ENCODE measurements at regions not wholly inside any gene's neighbourhood (a gene's known extent, or its start where the extent isn't known, plus 50 kb on each side); places are given as distances from the start of the nearest gene placed in this dataset.
"Not testable (repeated sequence)": the region's sequence is repeated elsewhere in the genome, so short reads cannot be mapped to it uniquely, and the experiment has no call there.

DNA sequence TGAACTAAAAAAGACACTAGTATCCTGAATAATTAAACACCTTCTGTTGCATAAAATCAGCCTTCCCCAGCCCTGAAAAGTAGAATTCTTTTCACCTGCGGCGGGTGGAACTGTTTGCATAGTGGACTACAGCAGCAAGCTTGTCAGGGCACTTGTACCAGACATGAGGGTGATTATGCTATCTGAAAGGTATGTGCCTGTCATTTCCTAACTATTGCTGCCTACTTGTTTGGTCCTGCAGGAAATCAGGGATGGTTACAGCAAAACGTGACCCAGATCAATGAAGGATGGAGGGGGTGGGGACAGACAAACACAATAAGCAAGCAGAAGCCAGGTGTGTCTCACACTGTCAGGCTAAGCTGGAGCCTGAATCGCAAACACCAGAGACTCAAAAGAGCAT, 385.6 kb downstream of the MLLT3 start:
- 23% methylated on average over 4 of the region's 4 CpGs for WGBS (ENCODE audit: missing lambda C conversion rate)
- Histone ChIP-seq H3K9me3 (no peaks in the 10 kb centered on the region), H3K4me1 (no peaks in the 10 kb centered on the region), H3K27ac (no peak overlapping the region), H3K4me2 (no peak overlapping the region), H3K4me3 (no peak overlapping the region)
- FAIRE-seq (no peak), ATAC-seq (no peak), DNase-seq (ENCODE audit: low read depth in 1 of 2, low spot score in 1 of 2) (no peak)
- ChIA-PET POLR2A (no interaction called here), CTCF (interaction anchor here (0.6 kb wide), 1 partner anchor 122 kb away, joined by 3 read pairs; no protein-coding TSS in a partner anchor)
- TF ChIP-seq EHF (CRISPR knock-in tag; IDR thresholded peaks at IDR 0.05) (no peak), FOSL2 (IDR thresholded peaks at IDR 0.05) (no peak), FOSL2 (CRISPR knock-in tag; IDR thresholded peaks at IDR 0.05) (no peak), CHD4 (IDR thresholded peaks at IDR 0.05; ENCODE audit: borderline replicate concordance) (no peak), HOXA7 (CRISPR knock-in tag; IDR thresholded peaks at IDR 0.05) (no peak), CEBPB (IDR thresholded peaks at IDR 0.05) (no peak), KDM5A (IDR thresholded peaks at IDR 0.05) (no peak), GATA3 (IDR thresholded peaks at IDR 0.05; ENCODE audit: borderline replicate concordance) (no peak), HOXB13 (CRISPR knock-in tag; IDR thresholded peaks at IDR 0.05; ENCODE audit: low read depth) (no peak), EP300 (IDR thresholded peaks at IDR 0.05) (no peak), TP53 (CRISPR knock-in tag; IDR thresholded peaks at IDR 0.05) (no peak), CHD2 (IDR thresholded peaks at IDR 0.05; ENCODE audit: low read length, partially characterized antibody) (no peak)
- TF ChIP-seq, protein P1, sequence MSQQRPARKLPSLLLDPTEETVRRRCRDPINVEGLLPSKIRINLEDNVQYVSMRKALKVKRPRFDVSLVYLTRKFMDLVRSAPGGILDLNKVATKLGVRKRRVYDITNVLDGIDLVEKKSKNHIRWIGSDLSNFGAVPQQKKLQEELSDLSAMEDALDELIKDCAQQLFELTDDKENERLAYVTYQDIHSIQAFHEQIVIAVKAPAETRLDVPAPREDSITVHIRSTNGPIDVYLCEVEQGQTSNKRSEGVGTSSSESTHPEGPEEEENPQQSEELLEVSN (IDR thresholded peaks at IDR 0.05; ENCODE audit: borderline replicate concordance, low read depth): no peak
- TF ChIP-seq, protein P2, sequence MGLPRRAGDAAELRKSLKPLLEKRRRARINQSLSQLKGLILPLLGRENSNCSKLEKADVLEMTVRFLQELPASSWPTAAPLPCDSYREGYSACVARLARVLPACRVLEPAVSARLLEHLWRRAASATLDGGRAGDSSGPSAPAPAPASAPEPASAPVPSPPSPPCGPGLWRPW (IDR thresholded peaks at IDR 0.05): no peak
- TF ChIP-seq, protein P3, sequence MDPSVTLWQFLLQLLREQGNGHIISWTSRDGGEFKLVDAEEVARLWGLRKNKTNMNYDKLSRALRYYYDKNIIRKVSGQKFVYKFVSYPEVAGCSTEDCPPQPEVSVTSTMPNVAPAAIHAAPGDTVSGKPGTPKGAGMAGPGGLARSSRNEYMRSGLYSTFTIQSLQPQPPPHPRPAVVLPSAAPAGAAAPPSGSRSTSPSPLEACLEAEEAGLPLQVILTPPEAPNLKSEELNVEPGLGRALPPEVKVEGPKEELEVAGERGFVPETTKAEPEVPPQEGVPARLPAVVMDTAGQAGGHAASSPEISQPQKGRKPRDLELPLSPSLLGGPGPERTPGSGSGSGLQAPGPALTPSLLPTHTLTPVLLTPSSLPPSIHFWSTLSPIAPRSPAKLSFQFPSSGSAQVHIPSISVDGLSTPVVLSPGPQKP (IDR thresholded peaks at IDR 0.05; ENCODE audit: low read depth, low read length): no peak

DNA sequence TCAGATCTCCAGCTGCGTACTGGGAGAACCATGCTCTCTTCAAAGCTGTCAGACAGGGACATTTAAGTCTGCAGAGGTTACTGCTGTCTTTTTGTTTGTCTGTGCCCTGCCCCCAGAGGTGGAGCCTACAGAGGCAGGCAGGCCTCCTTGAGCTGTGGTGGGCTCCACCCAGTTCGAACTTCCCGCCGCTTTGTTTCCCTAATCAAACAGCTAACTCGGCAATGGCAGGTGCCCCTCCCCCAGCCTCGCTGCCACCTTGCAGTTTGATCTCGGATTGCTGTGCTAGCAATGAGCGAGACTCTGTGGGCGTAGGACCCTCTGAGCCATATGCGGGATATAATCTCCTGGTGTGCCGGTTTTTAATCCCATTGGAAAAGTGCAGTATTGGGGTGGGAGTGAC, 387.1 kb downstream of the MLLT3 start:
- CTCF ChIA-PET; DNase-seq (ENCODE audit: low read depth in 1 of 2, low spot score in 1 of 2); H3K4me3 ChIP-seq; ATAC-seq; H3K9me3 ChIP-seq; H3K27ac ChIP-seq; FAIRE-seq; H3K4me2 ChIP-seq; H3K4me1 ChIP-seq; POLR2A ChIA-PET: not testable (repeated sequence)
- WGBS (ENCODE audit: missing lambda C conversion rate): 57% methylated on average over 6 of the region's 11 CpGs

DNA sequence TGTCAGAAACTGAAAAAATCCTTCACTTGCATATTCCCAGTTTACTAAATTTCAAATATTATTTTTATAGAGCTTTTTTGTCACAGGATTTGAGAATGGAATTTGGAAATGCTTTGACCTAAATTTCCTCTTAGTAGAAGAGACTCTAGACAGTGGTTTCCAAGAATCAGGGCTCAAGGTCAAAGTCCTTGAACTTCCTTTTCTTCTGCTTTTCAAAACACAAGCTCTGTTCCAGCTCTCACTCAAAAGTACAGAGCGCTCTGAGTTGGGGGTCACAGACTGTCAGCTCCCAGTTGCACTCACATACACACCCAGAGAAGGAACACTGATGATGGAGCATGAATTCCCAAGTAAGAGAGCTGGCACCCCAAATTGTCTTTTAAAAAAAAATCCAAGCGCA, 394.2 kb downstream of the MLLT3 start:
- ATAC-seq: no peak
- Histone ChIP-seq H3K27ac (no peak overlapping the region), H3K4me2 (no peak overlapping the region), H3K4me1 (no peaks in the 10 kb centered on the region), H3K4me3 (no peak overlapping the region), H3K9me3 (no peaks in the 10 kb centered on the region)
- no peak for DNase-seq (ENCODE audit: low read depth in 1 of 2, low spot score in 1 of 2)
- no peak for FAIRE-seq
- CTCF ChIA-PET: interaction anchor here (1.4 kb wide), 1 partner anchor 10 kb away, joined by 3 read pairs; no protein-coding TSS in a partner anchor
- POLR2A ChIA-PET: no interaction called here
- WGBS (ENCODE audit: missing lambda C conversion rate): 52% methylated on average over 2 of the region's 2 CpGs
- TF ChIP-seq, protein P4, sequence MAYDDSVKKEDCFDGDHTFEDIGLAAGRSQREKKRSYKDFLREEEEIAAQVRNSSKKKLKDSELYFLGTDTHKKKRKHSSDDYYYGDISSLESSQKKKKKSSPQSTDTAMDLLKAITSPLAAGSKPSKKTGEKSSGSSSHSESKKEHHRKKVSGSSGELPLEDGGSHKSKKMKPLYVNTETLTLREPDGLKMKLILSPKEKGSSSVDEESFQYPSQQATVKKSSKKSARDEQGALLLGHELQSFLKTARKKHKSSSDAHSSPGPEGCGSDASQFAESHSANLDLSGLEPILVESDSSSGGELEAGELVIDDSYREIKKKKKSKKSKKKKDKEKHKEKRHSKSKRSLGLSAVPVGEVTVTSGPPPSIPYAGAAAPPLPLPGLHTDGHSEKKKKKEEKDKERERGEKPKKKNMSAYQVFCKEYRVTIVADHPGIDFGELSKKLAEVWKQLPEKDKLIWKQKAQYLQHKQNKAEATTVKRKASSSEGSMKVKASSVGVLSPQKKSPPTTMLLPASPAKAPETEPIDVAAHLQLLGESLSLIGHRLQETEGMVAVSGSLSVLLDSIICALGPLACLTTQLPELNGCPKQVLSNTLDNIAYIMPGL (CRISPR knock-in tag; IDR thresholded peaks at IDR 0.05; ENCODE audit: borderline replicate concordance): no peak
- TF ChIP-seq HOXA7 (CRISPR knock-in tag; IDR thresholded peaks at IDR 0.05): no peak
- TF ChIP-seq HOXB5 (CRISPR knock-in tag; IDR thresholded peaks at IDR 0.05): no peak
- TF ChIP-seq CEBPB (IDR thresholded peaks at IDR 0.05): no peak
- TF ChIP-seq, protein P3 (IDR thresholded peaks at IDR 0.05; ENCODE audit: low read depth, low read length): no peak
- TF ChIP-seq, protein P5, sequence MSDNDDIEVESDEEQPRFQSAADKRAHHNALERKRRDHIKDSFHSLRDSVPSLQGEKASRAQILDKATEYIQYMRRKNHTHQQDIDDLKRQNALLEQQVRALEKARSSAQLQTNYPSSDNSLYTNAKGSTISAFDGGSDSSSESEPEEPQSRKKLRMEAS (IDR thresholded peaks at IDR 0.05): no peak
- TF ChIP-seq, protein P2 (IDR thresholded peaks at IDR 0.05): no peak
- TF ChIP-seq, protein P1 (IDR thresholded peaks at IDR 0.05; ENCODE audit: borderline replicate concordance, low read depth): no peak
- TF ChIP-seq RARB (CRISPR knock-in tag; IDR thresholded peaks at IDR 0.05): no peak
- no peak for TF ChIP-seq POLR2AphosphoS2 (conservative IDR thresholded peaks at IDR 0.05; ENCODE audit: low read length)
